ENCODE measurements at regions not wholly inside any gene's neighbourhood (a gene's known extent, or its start where the extent isn't known, plus 50 kb on each side); places are given as distances from the start of the nearest gene placed in this dataset.
"Not testable (repeated sequence)": the region's sequence is repeated elsewhere in the genome, so short reads cannot be mapped to it uniquely, and the experiment has no call there.

DNA sequence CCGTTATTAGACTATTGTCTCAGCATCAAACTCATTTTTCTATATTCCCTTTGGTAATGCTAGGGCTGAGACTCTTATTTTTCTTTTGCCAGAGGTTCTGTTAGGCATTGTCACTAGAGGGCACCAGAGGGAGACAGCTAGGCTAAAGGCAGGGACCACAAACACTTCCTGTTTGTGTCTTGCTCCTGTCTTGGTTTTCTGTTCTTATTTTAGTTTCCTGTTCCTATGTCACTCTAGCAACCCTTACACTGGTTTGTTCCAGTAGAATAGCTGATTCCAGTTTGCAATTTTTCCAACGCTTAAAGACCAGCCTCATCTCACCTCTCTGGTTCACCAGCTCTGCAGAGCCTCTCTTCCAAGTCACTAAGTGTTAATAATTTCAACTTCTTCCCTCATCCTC is 772.0 kb downstream of the DIAPH3 start:
- DNase-seq = peak; percentile 48

DNA sequence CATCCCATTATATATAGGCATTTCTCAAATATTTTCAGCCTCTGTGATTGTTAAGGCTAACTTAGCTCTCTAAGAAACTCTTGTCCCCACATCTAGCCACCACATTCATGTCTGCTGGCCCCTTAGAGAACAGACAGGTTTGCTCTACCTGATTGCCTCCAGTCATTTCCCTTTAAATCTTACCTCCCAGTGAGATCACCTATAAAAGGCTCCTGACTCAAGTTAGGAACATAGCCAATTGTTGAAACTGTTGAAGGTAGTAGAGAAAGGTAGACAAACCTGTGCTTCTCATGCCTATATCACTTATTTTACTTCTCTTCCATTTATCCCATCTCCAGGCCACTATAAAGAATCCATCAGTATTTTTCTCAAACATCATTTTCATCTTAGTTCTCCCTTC is 771.4 kb downstream of the DIAPH3 start:
- DNase-seq = no peak

DNA sequence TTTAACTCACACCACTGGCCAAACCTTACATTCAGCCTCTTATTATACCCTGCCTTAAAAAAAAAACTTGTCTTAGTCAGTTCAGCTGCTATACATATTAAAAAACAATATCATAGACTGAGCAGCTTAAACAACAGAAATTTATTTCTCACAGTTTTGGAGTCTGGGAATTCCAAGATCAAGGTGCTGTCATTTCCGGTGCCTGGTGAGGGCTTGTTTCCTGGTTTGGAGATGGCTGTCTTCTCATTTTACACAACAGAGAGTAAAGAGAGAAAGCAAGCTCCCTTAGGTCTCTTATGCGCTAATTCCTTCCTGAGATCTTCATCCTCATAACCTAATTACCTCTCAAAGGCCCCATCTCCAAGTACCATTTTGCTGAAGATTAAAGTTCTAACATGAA is 769.2 kb downstream of the DIAPH3 start:
- DNase-seq = no peak

DNA sequence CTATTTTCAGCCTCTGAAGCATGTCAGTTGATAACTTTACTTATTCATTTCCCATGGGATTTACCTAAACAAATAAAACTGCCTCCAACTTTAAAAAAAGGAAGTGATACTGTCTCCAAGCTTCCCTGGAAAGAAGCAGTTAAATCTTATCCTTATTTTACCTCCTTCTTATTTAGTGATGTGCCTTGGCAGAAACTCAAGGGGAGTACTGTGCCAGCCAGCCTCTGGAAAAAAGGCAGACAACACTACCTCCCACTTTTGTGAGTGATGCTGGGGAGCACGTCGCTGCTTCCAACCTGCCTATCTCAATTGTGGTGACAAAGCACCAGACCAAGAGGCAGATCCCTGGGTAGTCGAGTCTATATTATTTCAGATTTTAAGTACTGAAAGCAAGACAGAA is 765.6 kb downstream of the DIAPH3 start:
- no peak for DNase-seq

DNA sequence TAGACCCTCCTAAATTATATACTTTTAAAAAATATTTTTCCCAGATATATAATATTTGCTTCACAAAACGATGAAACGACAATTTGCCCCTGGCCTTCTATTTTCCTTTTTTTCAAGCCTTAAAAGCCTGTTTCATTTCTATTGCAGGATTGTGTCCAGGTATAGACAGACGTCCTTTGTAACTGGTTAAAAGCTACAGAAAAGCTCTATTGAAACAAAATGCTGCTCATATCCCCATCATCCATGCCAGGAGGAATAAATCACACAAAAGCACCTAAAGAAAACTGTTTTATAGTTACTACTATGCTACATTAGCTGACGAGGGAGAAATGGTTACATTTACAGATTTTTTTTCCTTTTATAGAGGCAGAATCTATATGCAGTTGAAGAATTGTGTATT is 765.1 kb downstream of the DIAPH3 start:
- no peak for DNase-seq

DNA sequence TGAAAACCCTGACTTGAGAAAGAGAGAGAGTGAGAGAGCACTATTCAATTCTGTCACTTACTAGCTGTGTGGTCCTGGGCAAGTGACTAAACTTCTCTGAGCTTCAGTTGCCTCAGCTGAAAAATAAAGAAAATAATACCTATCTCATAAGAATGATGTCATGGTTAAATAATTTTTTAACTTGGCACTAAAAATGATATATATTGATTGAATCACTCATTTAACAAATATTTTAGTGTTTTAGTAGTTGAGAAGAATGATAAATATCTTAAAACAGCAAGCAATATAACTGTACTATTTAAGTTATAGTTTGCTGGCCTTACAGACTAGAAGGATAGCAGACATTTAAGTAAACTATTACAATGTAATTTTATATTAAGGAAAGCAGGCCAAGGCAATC is 764.2 kb downstream of the DIAPH3 start:
- no peak for DNase-seq

DNA sequence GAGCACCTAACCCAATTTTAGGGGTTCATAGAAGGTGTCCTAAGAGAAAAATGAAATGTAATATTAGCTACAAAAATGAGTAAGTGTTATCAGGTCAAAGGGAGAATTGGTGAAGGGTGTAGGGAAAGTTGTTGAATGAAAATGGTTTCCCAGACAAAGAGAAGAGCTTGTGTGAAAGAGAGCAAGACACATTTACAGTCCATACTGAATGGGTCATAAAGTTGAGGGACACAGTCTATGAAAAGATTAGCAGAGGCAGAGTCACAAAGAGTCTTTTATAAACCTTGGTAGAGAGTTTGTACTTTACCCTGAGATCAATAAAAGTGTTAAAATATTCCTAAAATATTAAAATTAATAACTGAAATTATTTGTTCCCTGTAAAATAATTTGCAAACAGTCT is 759.4 kb downstream of the DIAPH3 start:
- DNase-seq = no peak

DNA sequence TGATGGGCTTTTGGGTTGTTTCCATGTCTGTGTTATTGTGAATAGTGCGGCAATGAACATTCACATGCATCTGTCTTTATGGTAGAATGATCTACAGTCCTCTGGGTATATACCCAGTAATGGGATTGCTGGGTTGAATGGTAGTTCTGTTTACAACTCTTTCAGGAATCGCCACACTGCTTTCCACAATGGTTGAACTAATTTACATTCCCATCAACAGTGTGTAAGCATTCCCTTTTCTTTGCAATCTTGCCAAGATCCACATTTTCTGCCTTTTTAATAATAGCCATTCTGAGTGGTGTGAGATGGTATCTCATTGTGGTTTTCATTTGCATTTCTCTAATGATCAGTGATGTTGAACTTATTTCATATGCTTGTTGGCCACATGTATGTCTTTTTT is 756.5 kb downstream of the DIAPH3 start:
- DNase-seq = not testable (repeated sequence)

DNA sequence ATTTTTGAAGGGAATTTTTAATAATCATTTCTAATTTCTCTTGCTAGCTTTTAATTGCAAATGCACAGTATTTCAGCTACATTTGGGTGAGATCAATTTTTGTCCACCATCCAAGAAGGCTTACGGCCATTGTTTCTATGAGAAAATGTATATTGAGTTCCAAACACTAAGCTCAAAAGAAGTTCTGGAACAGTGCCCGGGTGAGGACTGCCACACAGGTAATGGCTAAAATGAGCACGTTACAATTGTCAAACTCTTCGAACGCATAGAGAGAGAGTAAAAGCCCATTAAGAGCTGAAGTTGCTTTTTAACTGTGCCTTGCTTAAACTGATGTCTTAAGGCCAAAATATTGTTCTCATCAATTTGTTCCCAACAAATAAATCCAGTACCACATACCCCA is 755.0 kb downstream of the DIAPH3 start:
- DNase-seq = no peak

DNA sequence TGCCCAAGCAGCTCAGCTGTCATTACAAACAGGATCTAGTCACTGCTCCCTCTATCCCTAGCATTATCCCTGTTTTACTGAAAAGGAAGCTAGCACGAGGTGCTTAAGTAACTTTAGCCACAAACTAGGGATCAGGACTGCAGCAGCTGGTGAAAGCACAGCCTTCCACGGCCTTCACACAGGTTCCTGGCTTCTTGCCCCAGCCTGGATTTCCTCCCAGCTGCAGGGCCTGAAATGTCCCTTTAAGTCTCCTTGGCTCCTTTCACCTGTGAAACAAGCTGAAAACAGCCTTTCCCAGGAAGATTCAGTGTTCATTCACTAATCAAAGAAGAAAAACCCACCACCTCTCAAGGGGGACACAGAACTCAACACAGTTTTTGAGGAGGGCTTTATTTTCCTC is 754.5 kb downstream of the DIAPH3 start:
- DNase-seq = no peak

DNA sequence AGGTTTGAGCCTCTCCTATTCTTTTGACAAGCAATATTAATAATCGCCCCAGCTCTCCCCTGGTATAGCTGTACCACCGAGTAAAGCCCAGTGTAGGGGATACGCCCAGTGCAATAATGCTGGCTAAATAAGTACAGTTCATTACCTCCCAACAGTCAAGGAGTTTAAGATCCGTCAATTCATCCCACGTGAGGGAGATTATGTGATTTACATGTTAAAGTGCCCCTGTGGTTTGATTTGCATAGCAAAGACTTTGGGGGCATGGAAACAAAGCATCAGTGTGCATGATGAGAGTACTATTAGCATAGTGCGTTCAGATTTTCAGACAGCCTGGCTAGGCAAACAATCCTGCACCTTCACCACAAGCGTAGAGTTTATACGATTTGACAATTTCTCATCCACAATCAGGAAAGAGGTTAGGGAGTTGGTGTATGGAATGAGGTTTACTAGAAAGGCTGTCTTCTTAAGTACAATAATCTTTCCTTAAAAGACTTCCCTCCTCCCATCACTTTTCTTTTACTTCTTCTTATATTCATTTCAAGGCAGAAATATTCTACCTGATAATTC is 754.0 kb downstream of the DIAPH3 start:
- no peak for DNase-seq

DNA sequence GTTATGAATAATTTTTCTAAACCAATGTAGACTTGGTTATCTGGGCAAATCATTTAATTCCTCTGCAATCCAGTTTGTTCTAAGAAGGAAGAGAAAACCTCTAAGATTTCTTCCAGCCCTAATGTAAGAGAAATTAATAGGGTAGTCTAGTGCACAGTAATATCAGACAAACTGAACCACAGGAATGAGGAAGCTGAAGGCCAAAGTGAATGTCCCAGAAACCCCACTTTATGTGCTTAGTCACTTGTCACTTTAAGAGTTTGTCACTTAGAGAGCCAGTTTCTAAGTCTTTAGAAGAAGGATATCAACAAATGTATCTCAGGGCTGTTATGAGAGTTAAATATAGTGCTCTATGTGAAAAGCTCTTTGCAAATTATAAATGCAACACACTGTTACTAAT is 750.6 kb downstream of the DIAPH3 start:
- no peak for DNase-seq

DNA sequence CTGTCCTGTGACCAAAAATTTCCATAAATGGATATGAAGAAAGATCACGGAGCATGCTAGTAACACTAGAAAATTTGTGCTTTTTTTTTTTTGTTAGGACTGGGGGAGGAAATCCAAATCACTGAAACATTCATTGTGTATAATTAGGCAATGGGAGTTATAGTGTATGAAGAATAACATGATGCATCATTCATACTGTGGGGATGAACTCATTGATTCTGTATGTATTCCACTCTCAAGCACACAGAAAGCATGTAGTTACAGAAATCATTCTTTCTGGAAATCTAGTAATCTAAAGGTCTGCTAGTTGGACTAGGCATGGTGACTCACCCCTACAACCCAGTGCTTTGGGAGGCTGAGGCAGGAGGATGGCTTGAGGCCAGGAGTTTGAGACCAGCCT is 749.7 kb downstream of the DIAPH3 start:
- DNase-seq = no peak

DNA sequence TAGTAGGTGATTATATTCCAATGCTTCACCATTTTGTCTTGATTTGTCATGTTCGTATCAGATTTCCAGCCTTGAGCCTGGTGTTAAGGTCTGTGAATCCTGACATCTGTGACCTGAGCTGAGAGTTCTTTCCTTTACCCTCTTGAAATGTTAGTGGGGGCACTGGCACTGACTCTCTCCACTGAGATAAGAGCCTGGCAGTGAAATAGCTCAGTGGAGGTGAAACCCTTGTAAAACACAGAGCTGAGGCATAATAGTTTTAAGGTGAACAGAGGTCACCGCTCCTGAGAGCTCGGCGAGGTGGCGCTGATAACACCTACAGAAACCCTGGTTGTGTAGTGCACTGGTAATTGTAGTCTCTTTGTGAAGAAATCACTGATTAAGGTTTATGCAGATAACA is 748.2 kb downstream of the DIAPH3 start:
- DNase-seq = no peak

DNA sequence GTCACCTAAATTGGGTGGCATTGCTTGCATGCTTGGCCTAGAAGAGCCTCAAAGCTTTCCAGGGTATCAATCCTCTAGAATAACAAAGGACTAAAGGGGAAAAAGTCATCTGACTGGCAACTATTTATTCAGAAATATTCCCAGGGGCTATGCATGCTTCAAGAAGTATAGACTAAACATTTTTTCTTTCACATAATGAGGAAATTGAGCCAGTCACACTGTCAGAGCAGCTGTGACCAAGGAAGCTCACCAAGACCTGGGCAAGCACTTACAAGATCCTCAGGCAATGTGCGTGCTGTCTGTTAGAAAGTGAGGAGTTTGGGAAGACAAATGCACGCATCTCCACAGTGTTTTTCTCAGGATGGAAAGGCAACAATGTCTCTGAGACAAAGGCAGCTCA is 747.2 kb downstream of the DIAPH3 start:
- no peak for DNase-seq

DNA sequence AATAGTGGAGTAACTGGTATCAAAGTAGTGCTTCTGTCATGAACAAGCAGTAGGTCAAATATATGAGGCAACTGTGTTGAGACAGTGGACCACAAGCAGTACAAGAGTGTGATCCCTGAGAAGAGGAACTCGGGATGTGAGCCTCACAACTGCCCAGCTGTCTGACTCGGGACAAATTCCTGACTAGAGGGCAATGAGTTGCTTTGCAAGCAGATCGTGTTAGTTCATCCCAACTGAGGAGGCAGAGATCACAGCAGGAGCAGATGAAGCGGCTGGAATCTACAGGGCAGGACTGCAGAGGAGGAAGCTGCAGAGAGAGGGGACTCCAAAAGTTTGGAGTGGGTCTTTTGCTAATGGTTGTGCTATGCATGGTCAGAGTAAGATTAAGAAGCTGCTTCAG is 741.1 kb downstream of the DIAPH3 start:
- DNase-seq = no peak

DNA sequence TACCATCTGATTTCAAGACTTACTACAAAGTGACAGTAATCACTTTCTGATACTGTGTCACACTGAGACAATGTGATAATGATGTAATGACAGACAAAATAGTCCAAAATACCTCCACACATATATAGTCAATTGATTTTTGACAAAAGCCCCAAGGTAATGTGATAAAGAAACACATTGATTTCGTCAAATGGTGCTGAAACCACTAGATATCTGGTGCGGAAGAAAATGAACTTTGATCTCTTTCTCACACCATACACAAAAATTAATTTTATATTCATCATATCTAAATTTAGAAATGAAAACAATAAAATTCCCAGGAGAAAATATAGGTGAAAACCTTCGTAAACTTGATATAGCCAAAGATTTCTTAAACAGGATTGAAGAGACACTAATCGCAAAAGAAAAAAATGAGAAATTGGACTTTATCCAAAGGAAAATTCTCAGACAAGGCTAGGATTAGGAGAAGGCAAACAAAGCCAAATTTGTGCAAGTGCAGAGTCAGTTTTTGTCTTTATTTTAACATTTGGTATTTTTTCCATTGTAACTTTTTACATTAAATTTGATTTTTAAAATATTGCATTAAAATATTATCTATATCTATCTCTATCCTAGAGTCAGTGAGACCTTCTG is 739.9 kb downstream of the DIAPH3 start:
- no peak for DNase-seq

DNA sequence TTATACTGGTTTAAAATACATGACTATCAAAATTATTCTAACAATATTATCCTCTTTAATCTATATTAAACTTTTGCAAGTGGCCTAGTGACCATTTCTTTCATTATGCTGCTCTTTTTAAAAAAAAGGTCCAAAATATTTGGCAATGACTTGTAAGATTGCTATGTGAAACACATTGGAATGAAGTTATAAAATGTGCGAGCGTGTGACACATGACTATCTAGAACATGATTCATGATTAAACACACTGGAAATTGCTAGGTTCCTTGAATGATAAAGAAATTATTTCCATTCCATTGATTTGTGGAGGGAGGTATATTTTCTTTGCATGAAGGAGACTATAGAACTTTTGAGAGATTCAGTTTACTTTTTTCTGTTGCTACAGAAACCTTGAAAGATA is 739.1 kb downstream of the DIAPH3 start:
- DNase-seq = no peak

DNA sequence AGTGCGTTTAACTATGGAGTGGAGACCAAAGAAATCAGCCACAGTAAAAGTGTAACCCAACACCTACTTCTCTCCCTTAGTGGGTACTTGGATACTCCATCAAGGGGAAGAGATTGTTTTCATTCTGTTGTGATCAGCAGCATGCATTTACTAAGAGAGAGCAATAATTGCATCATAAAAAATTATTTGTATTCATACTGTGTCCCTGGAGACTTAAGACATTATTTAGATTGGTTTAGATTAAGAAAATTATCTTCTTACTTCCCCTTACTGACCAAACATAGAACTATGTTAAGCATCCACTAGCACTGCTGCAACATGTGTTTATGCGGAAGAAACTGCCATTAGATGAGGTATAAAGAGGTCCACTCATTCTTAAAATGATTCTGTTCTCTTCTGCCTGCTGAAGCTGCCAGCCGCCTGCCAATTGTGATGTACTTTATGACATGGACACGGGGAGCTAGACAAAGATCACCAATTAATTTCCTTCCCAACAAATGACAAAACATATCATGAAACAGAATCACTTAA is 738.5 kb downstream of the DIAPH3 start:
- no peak for DNase-seq

DNA sequence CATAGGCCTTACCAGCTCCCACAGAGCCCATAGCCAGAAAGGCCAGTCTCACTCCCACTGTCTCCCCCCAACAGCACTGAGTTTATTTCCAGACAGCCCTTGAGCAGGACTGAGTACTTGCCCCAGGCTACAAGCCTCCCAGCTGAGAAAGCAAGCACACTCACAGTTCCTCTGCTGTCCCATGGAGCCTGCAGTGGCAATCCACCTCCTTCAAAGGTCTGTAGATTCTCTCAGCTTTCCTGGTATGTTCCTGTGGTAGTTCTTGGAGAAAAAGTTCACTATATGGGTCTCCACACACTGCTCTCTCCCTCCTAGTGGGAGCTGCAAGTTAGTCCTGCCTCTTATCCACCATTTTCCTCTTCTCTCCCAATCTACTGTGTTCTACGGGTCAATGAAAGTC is 728.7 kb downstream of the DIAPH3 start:
- no peak for DNase-seq

DNA sequence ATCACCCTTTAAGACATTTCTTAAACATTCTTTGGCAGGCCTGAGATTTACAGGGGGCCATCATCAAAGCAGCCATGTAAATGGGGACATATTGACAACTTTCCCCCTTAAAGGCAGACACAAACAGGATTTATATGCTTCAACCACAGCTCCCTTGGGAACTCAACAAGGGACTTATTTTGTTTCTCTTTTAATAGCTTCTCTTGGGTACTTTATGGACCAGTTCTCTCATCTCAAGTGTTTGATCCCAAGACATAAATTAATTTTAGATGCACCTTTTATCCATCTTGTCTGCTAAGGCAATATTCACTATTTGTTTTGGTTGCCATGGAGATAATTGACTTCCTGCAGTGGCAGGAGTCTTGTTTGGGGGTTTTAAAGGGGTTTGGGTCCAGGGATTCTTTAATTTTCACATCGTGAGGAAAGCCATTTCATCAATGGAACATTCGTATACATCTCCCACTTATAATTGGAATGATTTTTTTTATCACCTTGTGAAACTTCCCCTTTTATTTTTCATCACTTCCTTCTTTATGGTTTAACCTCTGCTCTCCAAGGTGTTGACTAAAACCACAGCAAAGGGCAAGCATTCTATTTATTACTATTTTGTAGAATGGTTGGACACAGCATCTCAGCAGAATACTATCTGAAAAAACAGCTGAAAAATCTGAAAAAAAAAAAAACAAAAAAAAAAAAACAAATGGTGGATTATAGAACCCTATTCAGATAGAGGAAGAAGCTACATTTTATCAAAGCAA is 726.0 kb downstream of the DIAPH3 start:
- no peak for DNase-seq

DNA sequence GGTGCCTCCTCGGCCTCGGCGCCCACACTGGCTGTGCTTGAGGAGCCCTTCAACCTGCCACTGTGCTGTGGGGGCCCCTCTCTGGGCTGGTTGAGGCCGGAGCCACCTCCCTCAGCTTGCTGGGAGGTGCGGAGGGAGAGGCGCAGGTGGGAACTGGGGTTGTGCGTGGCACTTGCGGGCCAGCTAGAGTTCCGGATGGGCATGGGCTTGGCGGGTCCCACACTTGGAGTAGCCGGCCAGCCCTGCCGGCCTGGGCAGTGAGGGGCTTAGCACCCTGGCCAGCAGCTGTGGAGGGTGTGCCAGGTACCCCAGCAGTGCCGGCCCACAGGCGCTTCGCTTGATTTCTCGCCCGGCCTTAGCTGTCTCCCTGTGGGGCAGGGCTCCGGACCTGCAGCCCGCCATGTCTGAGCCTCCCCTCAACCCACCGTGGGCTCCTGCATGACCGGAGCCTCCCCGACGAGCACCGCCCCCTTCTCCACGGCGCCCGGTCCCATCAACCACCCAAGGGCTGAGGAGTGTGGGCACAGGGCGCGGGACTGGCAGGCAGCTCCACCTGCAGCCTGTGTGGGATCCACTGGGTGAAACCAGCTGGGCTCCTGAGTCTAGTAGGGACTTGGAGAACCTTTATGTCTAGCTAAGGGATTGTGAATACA is 723.8 kb downstream of the DIAPH3 start:
- DNase-seq = no peak

DNA sequence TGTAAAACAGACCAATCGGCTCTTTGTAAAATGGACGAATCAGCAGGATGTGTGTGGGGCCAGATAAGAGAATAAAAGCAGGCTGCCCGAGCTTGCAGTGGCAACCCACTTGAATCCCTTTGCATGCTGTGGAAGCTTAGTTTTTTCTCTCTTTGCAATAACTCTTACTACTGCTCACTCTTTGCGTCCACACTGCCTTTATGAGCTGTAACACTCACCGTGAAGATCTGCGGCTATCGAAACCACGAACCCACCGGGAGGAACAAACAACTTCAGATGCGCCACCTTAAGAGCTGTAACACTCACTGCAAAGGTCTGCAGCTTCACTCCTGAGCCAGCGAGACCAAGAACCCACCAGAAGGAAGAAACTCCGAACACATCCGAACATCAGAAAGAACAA is 722.7 kb downstream of the DIAPH3 start:
- not testable (repeated sequence) for DNase-seq
